ENCODE measurements at regions not wholly inside any gene's neighbourhood (a gene's known extent, or its start where the extent isn't known, plus 50 kb on each side); places are given as distances from the start of the nearest gene placed in this dataset.

DNA sequence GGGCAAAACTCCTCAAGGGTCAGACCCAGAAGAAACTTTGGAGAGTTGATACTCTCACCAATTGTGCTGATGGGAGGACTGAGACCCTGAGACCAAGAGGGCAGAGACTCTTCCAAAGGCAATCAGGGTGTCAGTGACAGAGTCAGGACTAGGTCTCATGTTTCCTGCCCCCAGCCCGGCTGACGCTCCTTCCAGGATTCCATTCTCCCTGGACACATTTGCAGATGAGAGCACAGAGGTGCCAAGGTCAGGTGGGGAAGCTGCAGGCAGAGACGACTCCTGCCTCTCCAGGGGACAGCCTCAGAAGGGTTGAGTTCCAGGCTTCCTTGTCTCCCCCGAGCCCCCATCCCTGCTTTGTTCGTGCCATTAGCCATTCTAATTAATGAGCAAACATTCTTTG lies 174.1 kb downstream of the WSCD1 start:
- Mint-ChIP-seq H3K4me1 (ENCODE audit: low read depth) (no peaks in the 10 kb centered on the region), H3K4me3 (no peak overlapping the region), H3K27me3 (peaks cover 43% of the 10 kb centered on the region), H3K27ac (no peak overlapping the region), H3K36me3 (ENCODE audit: low read depth) (no peaks in the 10 kb centered on the region), H3K9me3 (no peaks in the 10 kb centered on the region)
- H3K9me3 ChIP-seq (ENCODE audit: control insufficient read depth in 1 of 2, insufficient read depth in 1 of 2, low read length in 2 of 2), result no peaks in the 10 kb centered on the region
- H3K4me3 ChIP-seq (ENCODE audit: low read length), result no peak overlapping the region
- ATAC-seq (ENCODE audit: poor library complexity) (no peak), DNase-seq (no peak)
- no peaks in the 10 kb centered on the region for H3K36me3 ChIP-seq (ENCODE audit: insufficient read depth, low read length)
- TF ChIP-seq, protein P1, sequence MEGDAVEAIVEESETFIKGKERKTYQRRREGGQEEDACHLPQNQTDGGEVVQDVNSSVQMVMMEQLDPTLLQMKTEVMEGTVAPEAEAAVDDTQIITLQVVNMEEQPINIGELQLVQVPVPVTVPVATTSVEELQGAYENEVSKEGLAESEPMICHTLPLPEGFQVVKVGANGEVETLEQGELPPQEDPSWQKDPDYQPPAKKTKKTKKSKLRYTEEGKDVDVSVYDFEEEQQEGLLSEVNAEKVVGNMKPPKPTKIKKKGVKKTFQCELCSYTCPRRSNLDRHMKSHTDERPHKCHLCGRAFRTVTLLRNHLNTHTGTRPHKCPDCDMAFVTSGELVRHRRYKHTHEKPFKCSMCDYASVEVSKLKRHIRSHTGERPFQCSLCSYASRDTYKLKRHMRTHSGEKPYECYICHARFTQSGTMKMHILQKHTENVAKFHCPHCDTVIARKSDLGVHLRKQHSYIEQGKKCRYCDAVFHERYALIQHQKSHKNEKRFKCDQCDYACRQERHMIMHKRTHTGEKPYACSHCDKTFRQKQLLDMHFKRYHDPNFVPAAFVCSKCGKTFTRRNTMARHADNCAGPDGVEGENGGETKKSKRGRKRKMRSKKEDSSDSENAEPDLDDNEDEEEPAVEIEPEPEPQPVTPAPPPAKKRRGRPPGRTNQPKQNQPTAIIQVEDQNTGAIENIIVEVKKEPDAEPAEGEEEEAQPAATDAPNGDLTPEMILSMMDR (IDR thresholded peaks at IDR 0.05), result no peak
- no peak overlapping the region for H3K27ac ChIP-seq (ENCODE audit: low read depth in 1 of 2, low read length in 2 of 2)
- no peaks in the 10 kb centered on the region for H3K4me1 ChIP-seq (ENCODE audit: insufficient read depth, low read length)
- intact Hi-C loops (cut with DNase I, micrococcal nuclease), result no loop called here
- ChIA-PET POLR2A (no interaction called here), CTCF (no interaction called here)
- H3K27me3 ChIP-seq (ENCODE audit: control insufficient read depth in 1 of 2, insufficient read depth in 2 of 2, low read length in 2 of 2), result peaks cover 0 to 12% of the 10 kb centered on the region in 2 experiments

DNA sequence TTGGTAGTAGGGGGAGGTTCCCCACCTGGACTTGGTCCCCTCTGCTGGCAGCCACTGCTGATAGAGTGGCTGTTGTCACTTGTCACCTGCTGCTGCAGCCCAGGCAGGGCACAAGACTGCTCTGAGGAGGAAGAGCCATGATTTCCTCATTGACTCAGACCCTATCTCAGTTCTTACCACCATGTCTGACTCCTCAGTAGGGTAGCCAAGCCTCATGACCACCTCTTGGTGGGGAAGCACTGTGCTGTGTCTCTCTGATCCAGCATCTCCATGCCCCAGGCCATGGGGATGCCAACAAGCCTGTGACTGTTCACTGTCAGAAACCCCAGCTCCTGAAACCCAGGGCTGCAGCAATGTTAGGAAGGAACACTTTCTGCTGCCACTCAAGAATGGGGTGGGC lies 173.0 kb downstream of the WSCD1 start:
- intact Hi-C loops (cut with DNase I, micrococcal nuclease), result no loop called here
- Mint-ChIP-seq H3K27me3 (peaks cover 43% of the 10 kb centered on the region), H3K27ac (no peak overlapping the region)

DNA sequence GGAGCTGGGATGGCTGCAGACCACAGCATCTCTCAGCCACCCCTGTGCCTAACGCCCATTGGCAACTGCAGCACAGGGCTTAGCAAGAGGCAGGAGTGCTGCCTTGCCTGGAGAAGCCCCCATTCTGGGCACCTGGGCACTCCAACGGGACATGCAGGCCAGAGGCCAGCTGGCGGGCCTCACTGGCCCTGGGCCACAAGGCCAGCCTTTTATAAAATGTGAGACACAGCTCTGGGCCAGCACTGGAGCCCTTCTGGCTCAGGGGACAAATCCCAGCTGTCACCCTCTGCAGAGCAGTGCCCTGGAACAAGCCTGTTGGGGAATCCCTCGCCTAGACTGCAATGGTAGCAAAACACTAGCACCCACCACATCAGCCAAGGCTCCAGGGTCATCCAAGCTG lies 171.8 kb downstream of the WSCD1 start:
- Mint-ChIP-seq H3K36me3 (ENCODE audit: low read depth) (no peaks in the 10 kb centered on the region), H3K4me3 (no peak overlapping the region), H3K27me3 (peaks cover 40% of the 10 kb centered on the region), H3K4me1 (ENCODE audit: low read depth) (no peaks in the 10 kb centered on the region), H3K9me3 (no peaks in the 10 kb centered on the region), H3K27ac (no peak overlapping the region)
- H3K27me3 ChIP-seq (ENCODE audit: control insufficient read depth in 1 of 2, insufficient read depth in 2 of 2, low read length in 2 of 2), result peaks cover 4 to 12% of the 10 kb centered on the region in 2 experiments
- ChIA-PET POLR2A (no interaction called here), CTCF (no interaction called here)
- peaks cover 0 to 5% of the 10 kb centered on the region in 2 experiments for H3K9me3 ChIP-seq (ENCODE audit: control insufficient read depth in 1 of 2, insufficient read depth in 1 of 2, low read length in 2 of 2)
- H3K27ac ChIP-seq (ENCODE audit: low read depth in 1 of 2, low read length in 2 of 2), result no peak overlapping the region
- TF ChIP-seq, protein P1 (IDR thresholded peaks at IDR 0.05), result no peak
- DNase-seq (no peak), ATAC-seq (ENCODE audit: poor library complexity) (no peak)
- no peaks in the 10 kb centered on the region for H3K36me3 ChIP-seq (ENCODE audit: insufficient read depth, low read length)
- intact Hi-C loops (cut with DNase I, micrococcal nuclease), result no loop called here
- no peaks in the 10 kb centered on the region for H3K4me1 ChIP-seq (ENCODE audit: insufficient read depth, low read length)
- no peak overlapping the region for H3K4me3 ChIP-seq (ENCODE audit: low read length)

More for the DNA sequence above, 173.0 kb downstream of the WSCD1 start:
- H3K4me1 Mint-ChIP-seq (ENCODE audit: low read depth), result no peaks in the 10 kb centered on the region
- Histone ChIP-seq H3K27ac (ENCODE audit: low read depth in 1 of 2, low read length in 2 of 2) (no peak overlapping the region), H3K4me3 (ENCODE audit: low read length) (no peak overlapping the region), H3K36me3 (ENCODE audit: insufficient read depth, low read length) (no peaks in the 10 kb centered on the region), H3K4me1 (ENCODE audit: insufficient read depth, low read length) (no peaks in the 10 kb centered on the region), H3K9me3 (ENCODE audit: control insufficient read depth in 1 of 2, insufficient read depth in 1 of 2, low read length in 2 of 2) (peaks cover 0 to 2% of the 10 kb centered on the region in 2 experiments), H3K27me3 (ENCODE audit: control insufficient read depth in 1 of 2, insufficient read depth in 2 of 2, low read length in 2 of 2) (peaks cover under 1 to 12% of the 10 kb centered on the region in 2 experiments)
- no peak for ATAC-seq (ENCODE audit: poor library complexity)
- TF ChIP-seq, protein P1 (IDR thresholded peaks at IDR 0.05), result no peak
- H3K4me3 Mint-ChIP-seq, result no peak overlapping the region
- ChIA-PET POLR2A (no interaction called here), CTCF (no interaction called here)
- H3K9me3 Mint-ChIP-seq, result no peaks in the 10 kb centered on the region
- no peaks in the 10 kb centered on the region for H3K36me3 Mint-ChIP-seq (ENCODE audit: low read depth)
- DNase-seq, result no peak
